ENCODE measurements at regions not wholly inside any gene's neighbourhood (a gene's known extent, or its start where the extent isn't known, plus 50 kb on each side); places are given as distances from the start of the nearest gene placed in this dataset.
"Not testable (repeated sequence)": the region's sequence is repeated elsewhere in the genome, so short reads cannot be mapped to it uniquely, and the experiment has no call there.

- H3K9me3 ChIP-seq (ENCODE audit: insufficient read depth, low read length), result no peaks in the 10 kb centered on the region
- H3K27ac ChIP-seq (ENCODE audit: low read length), result no peak overlapping the region
- TF ChIP-seq CTCF (IDR thresholded peaks at IDR 0.05; ENCODE audit: low read depth, low read length), result no peak
- TF ChIP-seq EZH2phosphoT487 (IDR thresholded peaks at IDR 0.05; ENCODE audit: low read depth), result no peak
- no peaks in the 10 kb centered on the region for H3K36me3 ChIP-seq (replicated peaks; ENCODE audit: low read depth, low read length)
- no peaks in the 10 kb centered on the region for H3K27me3 ChIP-seq (ENCODE audit: low read depth, low read length)
- no peaks in the 10 kb centered on the region for H4K20me1 ChIP-seq (ENCODE audit: insufficient read depth, low read length)
- no peak overlapping the region for H3K4me2 ChIP-seq (ENCODE audit: low read length)
- H3K4me3 ChIP-seq (ENCODE audit: low read length), result no peak overlapping the region
- no peak overlapping the region for H2AFZ ChIP-seq (ENCODE audit: low read depth, low read length)
- H3K4me1 ChIP-seq (ENCODE audit: low read length), result no peaks in the 10 kb centered on the region
- H3K79me2 ChIP-seq (ENCODE audit: low read length), result no peaks in the 10 kb centered on the region
- H3K9ac ChIP-seq (ENCODE audit: low read length), result no peak overlapping the region
Observed at GRCh38 chr20:25991051-25991755, 294.6 kb upstream of the ZNF337 start.

- H2AFZ ChIP-seq (ENCODE audit: low read depth, low read length); H3K4me3 ChIP-seq (ENCODE audit: low read length); H3K27me3 ChIP-seq (ENCODE audit: low read depth, low read length); H4K20me1 ChIP-seq (ENCODE audit: insufficient read depth, low read length); H3K36me3 ChIP-seq (replicated peaks; ENCODE audit: low read depth, low read length); H3K4me1 ChIP-seq (ENCODE audit: low read length); H3K9ac ChIP-seq (ENCODE audit: low read length); H3K79me2 ChIP-seq (ENCODE audit: low read length); H3K9me3 ChIP-seq (ENCODE audit: insufficient read depth, low read length); H3K27ac ChIP-seq (ENCODE audit: low read length); H3K4me2 ChIP-seq (ENCODE audit: low read length): not testable (repeated sequence)
Observed at GRCh38 chr20:25989686-25990085, 293.0 kb upstream of the ZNF337 start.

- H4K20me1 ChIP-seq (ENCODE audit: insufficient read depth, low read length), result no peaks in the 10 kb centered on the region
- no peak overlapping the region for H3K4me2 ChIP-seq (ENCODE audit: low read length)
Observed at GRCh38 chr20:25989196-25989595, 292.5 kb upstream of the ZNF337 start.

GRCh38 chr20:25987928-25988560 is 291.4 kb upstream of the ZNF337 start:
- H3K79me2 ChIP-seq (ENCODE audit: low read length); H3K36me3 ChIP-seq (replicated peaks; ENCODE audit: low read depth, low read length); H3K9me3 ChIP-seq (ENCODE audit: insufficient read depth, low read length); H3K27me3 ChIP-seq (ENCODE audit: low read depth, low read length); H4K20me1 ChIP-seq (ENCODE audit: insufficient read depth, low read length); H3K4me1 ChIP-seq (ENCODE audit: low read length); H2AFZ ChIP-seq (ENCODE audit: low read depth, low read length); H3K27ac ChIP-seq (ENCODE audit: low read length); H3K9ac ChIP-seq (ENCODE audit: low read length): not testable (repeated sequence)
- Histone ChIP-seq H3K4me3 (ENCODE audit: low read length) (peak overlapping the region; percentile 75; the same call in 1 of the 2 replicates), H3K4me2 (ENCODE audit: low read length) (peak overlapping the region; percentile 67)

More at GRCh38 chr20:25989196-25989595, 292.5 kb upstream of the ZNF337 start:
- H3K4me1 ChIP-seq (ENCODE audit: low read length), result no peaks in the 10 kb centered on the region
- no peak for TF ChIP-seq EZH2phosphoT487 (IDR thresholded peaks at IDR 0.05; ENCODE audit: low read depth)
- no peak for TF ChIP-seq CTCF (IDR thresholded peaks at IDR 0.05; ENCODE audit: low read depth, low read length)
- no peaks in the 10 kb centered on the region for H3K27me3 ChIP-seq (ENCODE audit: low read depth, low read length)
- H3K36me3 ChIP-seq (replicated peaks; ENCODE audit: low read depth, low read length), result no peaks in the 10 kb centered on the region
- H3K9ac ChIP-seq (ENCODE audit: low read length), result no peak overlapping the region
- H3K9me3 ChIP-seq (ENCODE audit: insufficient read depth, low read length), result no peaks in the 10 kb centered on the region
- no peak overlapping the region for H2AFZ ChIP-seq (ENCODE audit: low read depth, low read length)
- H3K79me2 ChIP-seq (ENCODE audit: low read length), result no peaks in the 10 kb centered on the region
- no peak overlapping the region for H3K4me3 ChIP-seq (ENCODE audit: low read length)
- H3K27ac ChIP-seq (ENCODE audit: low read length), result no peak overlapping the region

Data from OCI-LY3 (cell line).